ENCODE measurements at regions not wholly inside any gene's neighbourhood (a gene's known extent, or its start where the extent isn't known, plus 50 kb on each side); places are given as distances from the start of the nearest gene placed in this dataset.

- no peaks in the 10 kb centered on the region for H3K27me3 Mint-ChIP-seq (ENCODE audit: unreplicated experiment)
- H3K4me1 Mint-ChIP-seq (ENCODE audit: low read depth, unreplicated experiment) = no peaks in the 10 kb centered on the region
- no peaks in the 10 kb centered on the region for H3K36me3 Mint-ChIP-seq (ENCODE audit: unreplicated experiment)
- no peak overlapping the region for H3K4me3 Mint-ChIP-seq (ENCODE audit: unreplicated experiment)
- no peak overlapping the region for H3K27ac Mint-ChIP-seq (ENCODE audit: unreplicated experiment)
- no peak for TF ChIP-seq CTCF (IDR thresholded peaks at IDR 0.05; ENCODE audit: partially characterized antibody, unreplicated experiment)
- DNase-seq = no peak
- no peaks in the 10 kb centered on the region for H3K9me3 Mint-ChIP-seq (ENCODE audit: unreplicated experiment)
These were observed 60.5 kb upstream of the DPT start for GRCh38 chr1:168789501-168789900.

- no peak for DNase-seq
- no peaks in the 10 kb centered on the region for H3K4me1 Mint-ChIP-seq (ENCODE audit: low read depth, unreplicated experiment)
- peaks cover 1% of the 10 kb centered on the region for H3K27me3 Mint-ChIP-seq (ENCODE audit: unreplicated experiment)
- no peaks in the 10 kb centered on the region for H3K36me3 Mint-ChIP-seq (ENCODE audit: unreplicated experiment)
- no peaks in the 10 kb centered on the region for H3K9me3 Mint-ChIP-seq (ENCODE audit: unreplicated experiment)
- no peak overlapping the region for H3K27ac Mint-ChIP-seq (ENCODE audit: unreplicated experiment)
- no peak for TF ChIP-seq CTCF (IDR thresholded peaks at IDR 0.05; ENCODE audit: partially characterized antibody, unreplicated experiment)
- H3K4me3 Mint-ChIP-seq (ENCODE audit: unreplicated experiment) = no peak overlapping the region
These were observed 63.1 kb upstream of the DPT start for GRCh38 chr1:168792142-168792541.

- no peaks in the 10 kb centered on the region for H3K36me3 Mint-ChIP-seq (ENCODE audit: unreplicated experiment)
- no peak overlapping the region for H3K27ac Mint-ChIP-seq (ENCODE audit: unreplicated experiment)
- TF ChIP-seq CTCF (IDR thresholded peaks at IDR 0.05; ENCODE audit: partially characterized antibody, unreplicated experiment) = no peak
- H3K4me3 Mint-ChIP-seq (ENCODE audit: unreplicated experiment) = no peak overlapping the region
- H3K27me3 Mint-ChIP-seq (ENCODE audit: unreplicated experiment) = peaks cover 1% of the 10 kb centered on the region
- no peak for DNase-seq
- no peaks in the 10 kb centered on the region for H3K4me1 Mint-ChIP-seq (ENCODE audit: low read depth, unreplicated experiment)
- H3K9me3 Mint-ChIP-seq (ENCODE audit: unreplicated experiment) = no peaks in the 10 kb centered on the region
These were observed 63.7 kb upstream of the DPT start for GRCh38 chr1:168792592-168793125.

GRCh38 chr1:168794057-168794456 lies 65.1 kb upstream of the DPT start:
- H3K27ac Mint-ChIP-seq (ENCODE audit: unreplicated experiment) = no peak overlapping the region
- H3K36me3 Mint-ChIP-seq (ENCODE audit: unreplicated experiment) = no peaks in the 10 kb centered on the region
- no peaks in the 10 kb centered on the region for H3K4me1 Mint-ChIP-seq (ENCODE audit: low read depth, unreplicated experiment)
- no peak for DNase-seq
- no peak for TF ChIP-seq CTCF (IDR thresholded peaks at IDR 0.05; ENCODE audit: partially characterized antibody, unreplicated experiment)
- H3K9me3 Mint-ChIP-seq (ENCODE audit: unreplicated experiment) = no peaks in the 10 kb centered on the region
- no peak overlapping the region for H3K4me3 Mint-ChIP-seq (ENCODE audit: unreplicated experiment)
- peaks cover 1% of the 10 kb centered on the region for H3K27me3 Mint-ChIP-seq (ENCODE audit: unreplicated experiment)

GRCh38 chr1:168795681-168796080 lies 66.7 kb upstream of the DPT start:
- Mint-ChIP-seq H3K36me3 (ENCODE audit: unreplicated experiment) (no peaks in the 10 kb centered on the region), H3K27ac (ENCODE audit: unreplicated experiment) (no peak overlapping the region), H3K9me3 (ENCODE audit: unreplicated experiment) (no peaks in the 10 kb centered on the region), H3K4me1 (ENCODE audit: low read depth, unreplicated experiment) (no peaks in the 10 kb centered on the region), H3K27me3 (ENCODE audit: unreplicated experiment) (peaks cover 1% of the 10 kb centered on the region), H3K4me3 (ENCODE audit: unreplicated experiment) (no peak overlapping the region)
- no peak for TF ChIP-seq CTCF (IDR thresholded peaks at IDR 0.05; ENCODE audit: partially characterized antibody, unreplicated experiment)
- no peak for DNase-seq

All from glutamatergic neuron (in vitro differentiated cells).